Spleen (tissue), 11 donors: ENCODE measurements at regions not wholly inside any gene's neighbourhood (a gene's known extent, or its start where the extent isn't known, plus 50 kb on each side); places are given as distances from the start of the nearest gene placed in this dataset.

Source experiments
- DNase-seq: peaks from one replicate; pipeline ENCODE4 v3.0.0-alpha.2; 2020
- H3K27ac ChIP-seq, 8 donors: fragments of 200-600 bp; sonication (generic) in 7 of 8; 1 replicate in 4 of 8; 2 replicates in 4 of 8; pipeline versions ENCODE4 v1.5.0 to v1.8.0; 2016 to 2021; ENCODE audit warnings: inconsistent platforms in 4 of 8, mild to moderate bottlenecking in 4 of 8, moderate library complexity in 1 of 8
- H3K27me3 ChIP-seq, 7 donors: fragments of 200-600 bp; sonication (generic) in 6 of 7; replicated peaks in 1 of 7; 1 replicate in 4 of 7; 2 replicates in 3 of 7; pipeline versions ENCODE4 v1.5.0 to v1.8.0; 2016 to 2021; ENCODE audit warnings: inconsistent platforms in 3 of 7, mild to moderate bottlenecking in 1 of 7
- H3K36me3 ChIP-seq, 6 donors: fragments of 200-600 bp; sonication (generic) in 5 of 6; 1 replicate in 4 of 6; 2 replicates in 2 of 6; pipeline versions ENCODE4 v1.5.0 to v1.8.0; 2016 to 2021; ENCODE audit warnings: inconsistent platforms in 2 of 6
- H3K4me1 ChIP-seq, 6 donors: fragments of 200-600 bp; sonication (generic) in 5 of 6; 1 replicate in 3 of 6; 2 replicates in 3 of 6; pipeline versions ENCODE4 v1.5.0 to v1.8.0; 2016 to 2021; ENCODE audit warnings: inconsistent platforms in 3 of 6
- H3K4me3 ChIP-seq, 8 donors: fragments of 200-600 bp; sonication (generic) in 7 of 8; 1 replicate in 4 of 8; 2 replicates in 4 of 8; pipeline versions ENCODE4 v1.5.0 to v1.8.0; 2016 to 2021; ENCODE audit warnings: inconsistent platforms in 4 of 8, mild to moderate bottlenecking in 4 of 8, moderate library complexity in 2 of 8
- H3K9me3 ChIP-seq, 8 donors: fragments of 200-600 bp; sonication (generic) in 7 of 8; 1 replicate in 4 of 8; 2 replicates in 4 of 8; pipeline versions ENCODE4 v1.5.0 to v1.8.0; 2016 to 2021; ENCODE audit warnings: inconsistent platforms in 4 of 8
- POLR2A ChIP-seq, 3 donors: fragments of 450-650 bp; IDR thresholded peaks; one replicate each; pipeline ENCODE4 v1.5.1; 2017; ENCODE audit warnings: antibody characterized with exemption in 3 of 3, mild to moderate bottlenecking in 1 of 3
- POLR2AphosphoS5 ChIP-seq, 3 donors: sonication (generic); formaldehyde crosslinking; IDR thresholded peaks; one replicate each; pipeline ENCODE4 v1.5.1; 2017; ENCODE audit warnings: antibody characterized with exemption in 3 of 3
- WGBS, 5 donors: extraction: QIAGEN DNeasy Blood & Tissue Kit in 3 of 5; methylation state at CpG; one replicate each; pipeline versions ENCODE4 v1.1.5 to v1.1.7; 2013 to 2018; 5-methylcytosine and 5-hydroxymethylcytosine counted together
- intact Hi-C: fragments of 100-400 bp; cut with DNase I; formaldehyde crosslinking; loops from one replicate; pipeline ENCODE4 v1.15.0; 2023; ENCODE audit warnings: low total_unique reads
- TF ChIP-seq, protein P1 (sequence below), 11 experiments: fragments of 200-600 bp in 7 of 11; fragments of 450-650 bp in 4 of 11; sonication (generic) in 4 of 11; IDR thresholded peaks in 8 of 11; conservative IDR thresholded peaks in 3 of 11; 1 replicate in 7 of 11; 2 replicates in 4 of 11; pipeline versions ENCODE4 v1.4.0 to v1.8.0; 2016 to 2021; ENCODE audit warnings: antibody characterized with exemption in 11 of 11, inconsistent platforms in 4 of 11, mild to moderate bottlenecking in 1 of 11
- donor health status: healthy with polysubstance abuse.
- donor health status: DM: no; HTN: no; CAD: no; lungs with moderate emphysema.
- donor health status: DM: no; HTN: no; CAD: no.
- donor health status: Bipolar disorder and iron deficiency.
- donor health status: healthy.
- donor health status: DM: no; HTN: no; CAD: no.
- donor health status: DM: yes; HTN: yes; CAD: no.

DNA sequence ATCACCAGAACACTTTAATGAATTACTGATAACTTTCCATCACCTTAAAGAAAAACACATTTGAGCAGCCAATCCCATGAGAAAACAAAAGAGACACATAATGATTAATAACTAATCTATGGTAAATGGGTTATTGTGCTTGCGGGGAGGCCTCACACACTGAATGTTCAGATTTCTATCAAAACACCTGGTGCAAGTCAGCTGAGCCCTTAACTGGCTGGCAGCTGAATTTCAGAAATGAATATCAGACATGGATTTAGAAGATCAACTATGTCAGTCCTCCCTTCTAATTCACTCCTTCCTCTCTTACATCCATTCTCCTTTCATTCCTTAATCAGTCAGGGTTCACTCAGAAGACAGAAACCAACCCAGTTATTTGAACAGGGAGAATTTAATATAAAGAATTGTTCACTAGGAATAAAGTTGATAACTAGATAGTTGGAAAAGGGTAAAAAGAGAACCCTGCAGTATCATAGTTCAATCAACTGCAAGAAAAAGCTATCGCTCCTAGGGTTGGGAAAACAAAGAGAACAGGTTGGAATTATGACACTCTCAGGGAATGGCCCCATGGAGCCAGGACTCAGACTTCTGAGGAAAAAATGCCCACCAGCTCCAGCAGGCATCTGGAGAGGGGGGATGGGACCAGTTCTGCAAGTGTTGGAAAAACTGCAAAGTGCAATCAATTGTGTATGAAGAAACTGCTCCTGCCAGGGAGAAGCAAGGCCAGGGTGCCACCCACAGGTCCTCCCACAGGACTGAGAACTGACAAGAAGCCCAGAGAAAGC lies 577.1 kb upstream of the CDH5 start:
- intact Hi-C loops = no loop called here
- no peak overlapping the region for H3K4me3 ChIP-seq

DNA sequence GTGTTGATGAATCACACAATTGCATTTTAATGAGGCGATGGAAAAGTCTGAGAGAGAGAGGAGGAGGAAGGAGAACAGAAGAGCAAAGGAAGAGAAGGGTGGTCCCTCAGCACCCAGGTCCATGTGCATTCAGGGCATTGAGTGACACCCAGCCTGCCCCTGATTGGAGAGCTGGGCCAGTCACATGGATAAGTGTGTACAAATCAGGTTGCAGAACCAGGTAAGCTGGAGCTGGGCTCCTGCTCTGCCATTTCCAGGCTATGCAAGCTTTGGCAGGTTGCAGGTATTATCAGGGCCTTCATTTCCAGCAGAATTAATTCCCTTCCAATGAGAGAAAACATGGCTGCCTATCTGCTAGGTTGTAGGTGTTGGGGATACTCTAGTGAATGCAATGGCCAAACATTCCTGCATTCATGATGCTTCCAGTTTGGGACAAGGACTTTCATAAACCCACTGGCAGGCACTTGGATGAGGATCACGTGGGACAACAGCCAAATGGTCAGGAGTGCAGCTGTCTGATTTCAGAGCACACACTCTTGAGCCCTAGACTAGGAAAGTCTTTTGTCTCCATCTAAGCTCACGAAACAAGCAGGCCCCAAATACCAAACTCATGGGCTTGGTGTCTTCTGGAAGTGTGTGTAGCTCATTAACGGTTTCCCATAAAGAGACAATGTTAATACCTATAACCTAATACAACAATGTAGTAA lies 577.9 kb upstream of the CDH5 start:
- Histone ChIP-seq H3K36me3 (no peaks in the 10 kb centered on the region), H3K4me3 (no peak overlapping the region), H3K27me3 (no peaks in the 10 kb centered on the region), H3K27ac (no peak overlapping the region), H3K4me1 (peaks cover 0 to 4% (median 0%) of the 10 kb centered on the region in 6 donors), H3K9me3 (no peaks in the 10 kb centered on the region)
- TF ChIP-seq POLR2AphosphoS5 (IDR thresholded peaks at IDR 0.05) (no peak), POLR2A (IDR thresholded peaks at IDR 0.05) (no peak)
- TF ChIP-seq, protein P1, sequence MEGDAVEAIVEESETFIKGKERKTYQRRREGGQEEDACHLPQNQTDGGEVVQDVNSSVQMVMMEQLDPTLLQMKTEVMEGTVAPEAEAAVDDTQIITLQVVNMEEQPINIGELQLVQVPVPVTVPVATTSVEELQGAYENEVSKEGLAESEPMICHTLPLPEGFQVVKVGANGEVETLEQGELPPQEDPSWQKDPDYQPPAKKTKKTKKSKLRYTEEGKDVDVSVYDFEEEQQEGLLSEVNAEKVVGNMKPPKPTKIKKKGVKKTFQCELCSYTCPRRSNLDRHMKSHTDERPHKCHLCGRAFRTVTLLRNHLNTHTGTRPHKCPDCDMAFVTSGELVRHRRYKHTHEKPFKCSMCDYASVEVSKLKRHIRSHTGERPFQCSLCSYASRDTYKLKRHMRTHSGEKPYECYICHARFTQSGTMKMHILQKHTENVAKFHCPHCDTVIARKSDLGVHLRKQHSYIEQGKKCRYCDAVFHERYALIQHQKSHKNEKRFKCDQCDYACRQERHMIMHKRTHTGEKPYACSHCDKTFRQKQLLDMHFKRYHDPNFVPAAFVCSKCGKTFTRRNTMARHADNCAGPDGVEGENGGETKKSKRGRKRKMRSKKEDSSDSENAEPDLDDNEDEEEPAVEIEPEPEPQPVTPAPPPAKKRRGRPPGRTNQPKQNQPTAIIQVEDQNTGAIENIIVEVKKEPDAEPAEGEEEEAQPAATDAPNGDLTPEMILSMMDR (IDR thresholded peaks at IDR 0.05 in 8 of 11, conservative IDR thresholded peaks at IDR 0.05 in 3 of 11) = no peak
- no peak for DNase-seq
- WGBS, 5 donors = 66 to 85% (median 81%) methylated on average over 4 of the region's 4 CpGs
- intact Hi-C loops = no loop called here

More for the DNA sequence above, 577.1 kb upstream of the CDH5 start:
- Histone ChIP-seq H3K27ac (no peak overlapping the region), H3K36me3 (no peaks in the 10 kb centered on the region), H3K27me3 (no peaks in the 10 kb centered on the region), H3K4me1 (peaks cover 0 to 4% (median 0%) of the 10 kb centered on the region in 6 donors), H3K9me3 (no peaks in the 10 kb centered on the region)
- WGBS, 5 donors = 95 to 98% (median 95%) methylated on average over 2 of the region's 2 CpGs
- TF ChIP-seq POLR2AphosphoS5 (IDR thresholded peaks at IDR 0.05) = no peak
- TF ChIP-seq POLR2A (IDR thresholded peaks at IDR 0.05) = no peak
- TF ChIP-seq, protein P1 (IDR thresholded peaks at IDR 0.05 in 8 of 11, conservative IDR thresholded peaks at IDR 0.05 in 3 of 11) = no peak
- DNase-seq = no peak

DNA sequence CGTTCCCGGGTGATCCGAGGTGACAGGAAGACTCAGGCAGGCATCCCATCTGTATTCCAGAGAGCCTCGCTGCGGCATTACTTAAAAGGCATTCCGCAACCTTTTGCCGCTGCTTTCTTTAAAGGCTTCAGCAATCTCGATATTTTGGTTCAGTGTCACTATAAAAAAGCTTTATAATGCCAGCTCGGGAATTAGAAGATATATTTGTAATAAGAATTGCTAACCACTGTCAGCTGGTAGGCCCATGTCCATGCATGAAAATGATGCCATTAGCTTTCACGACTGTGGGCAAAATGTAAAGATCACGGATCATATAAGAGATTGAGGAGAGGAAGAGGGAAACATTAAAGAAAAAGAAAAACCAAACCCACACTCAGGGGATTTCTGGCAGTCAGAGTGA lies 578.6 kb upstream of the CDH5 start:
- 88 to 92% (median 92%) methylated on average over 11 of the region's 11 CpGs for WGBS, 5 donors
- no peaks in the 10 kb centered on the region for H3K27me3 ChIP-seq
- no peaks in the 10 kb centered on the region for H3K36me3 ChIP-seq
- H3K4me1 ChIP-seq = peaks cover 0 to 4% (median 0%) of the 10 kb centered on the region in 6 donors
- no peaks in the 10 kb centered on the region for H3K9me3 ChIP-seq
- TF ChIP-seq POLR2AphosphoS5 (IDR thresholded peaks at IDR 0.05) (no peak), POLR2A (IDR thresholded peaks at IDR 0.05) (no peak)
- TF ChIP-seq, protein P1 (IDR thresholded peaks at IDR 0.05 in 8 of 11, conservative IDR thresholded peaks at IDR 0.05 in 3 of 11) = no peak
- H3K4me3 ChIP-seq = no peak overlapping the region
- no peak overlapping the region for H3K27ac ChIP-seq
- intact Hi-C loops = no loop called here
- DNase-seq = no peak

DNA sequence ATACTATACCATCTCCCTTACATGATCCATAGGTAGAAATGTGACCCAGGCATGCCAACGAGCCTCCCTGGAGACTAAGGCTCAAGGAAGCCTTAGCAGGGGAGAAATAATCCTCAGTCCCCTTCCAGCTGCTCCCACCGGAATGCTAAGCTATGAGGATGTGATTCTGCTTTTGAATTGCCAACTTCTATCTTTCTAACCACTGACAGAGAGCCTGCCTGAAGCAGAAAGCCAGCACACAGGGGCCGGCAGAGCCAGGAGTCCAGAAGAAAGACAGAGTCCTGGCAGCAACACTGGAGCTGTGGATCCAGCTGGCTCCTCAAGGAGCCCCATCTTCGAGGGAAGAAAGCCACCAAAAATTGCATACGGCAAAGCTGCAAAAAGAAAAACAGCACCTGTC lies 579.6 kb upstream of the CDH5 start:
- no peak for TF ChIP-seq POLR2A (IDR thresholded peaks at IDR 0.05)
- TF ChIP-seq POLR2AphosphoS5 (IDR thresholded peaks at IDR 0.05) = no peak
- TF ChIP-seq, protein P1 (IDR thresholded peaks at IDR 0.05 in 8 of 11, conservative IDR thresholded peaks at IDR 0.05 in 3 of 11) = no peak
- WGBS, 5 donors = 31 to 84% (median 32%) methylated on average over 5 of the region's 5 CpGs
- Histone ChIP-seq H3K27ac (no peak overlapping the region), H3K4me1 (peaks cover 0 to 5% (median 0%) of the 10 kb centered on the region in 6 donors), H3K27me3 (no peaks in the 10 kb centered on the region), H3K36me3 (no peaks in the 10 kb centered on the region), H3K4me3 (no peak overlapping the region), H3K9me3 (no peaks in the 10 kb centered on the region)
- no peak for DNase-seq
- intact Hi-C loops = no loop called here
